Stimulated activated naive CD4-positive, alpha-beta T cell treated with Interleukin-2 at 50 U/mL for 16 hours (primary cell): ENCODE measurements at regions not wholly inside any gene's neighbourhood (a gene's known extent, or its start where the extent isn't known, plus 50 kb on each side); places are given as distances from the start of the nearest gene placed in this dataset.

Experiments used
- DNase-seq: peaks from one replicate; lab custom pipeline; 2025; lab: John Stamatoyannopoulos, UW

DNA sequence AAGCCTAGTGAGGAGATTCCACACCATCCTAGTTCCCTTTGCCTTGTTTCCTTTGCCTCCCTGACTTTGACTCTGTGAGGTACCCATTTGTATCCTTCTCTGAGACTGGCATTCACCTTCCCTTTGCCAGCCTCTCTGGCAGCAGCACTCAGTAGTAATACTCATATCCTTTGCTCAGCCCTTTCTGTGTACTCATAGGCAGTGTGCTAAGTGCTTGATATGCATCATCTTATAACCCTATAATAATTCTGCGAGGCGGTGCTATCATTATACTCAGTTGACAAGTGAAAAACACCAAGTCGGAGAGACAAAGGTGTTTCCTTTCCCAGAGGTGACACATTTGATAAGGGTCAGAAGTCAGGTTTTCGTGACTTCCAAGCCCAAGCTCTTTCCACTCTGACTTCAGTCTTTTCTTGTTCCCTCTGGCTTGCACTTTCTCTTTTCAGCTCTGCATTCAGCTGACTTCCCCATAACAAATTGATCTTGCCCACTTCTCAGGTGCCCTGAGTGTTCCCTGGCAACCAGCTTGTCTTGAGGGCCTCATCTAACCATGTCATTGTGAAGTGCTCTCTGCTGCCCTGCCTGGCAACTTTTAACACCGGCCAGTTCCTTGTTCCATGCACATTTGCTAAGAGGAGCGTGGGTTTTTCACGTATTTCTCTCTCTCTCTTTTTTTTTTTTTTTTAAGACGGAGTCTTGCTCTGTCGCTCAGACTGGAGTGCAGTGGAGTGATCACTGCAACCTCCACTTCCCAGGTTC is 94.5 kb upstream of the UPP2 start:
- DNase-seq: no peak

DNA sequence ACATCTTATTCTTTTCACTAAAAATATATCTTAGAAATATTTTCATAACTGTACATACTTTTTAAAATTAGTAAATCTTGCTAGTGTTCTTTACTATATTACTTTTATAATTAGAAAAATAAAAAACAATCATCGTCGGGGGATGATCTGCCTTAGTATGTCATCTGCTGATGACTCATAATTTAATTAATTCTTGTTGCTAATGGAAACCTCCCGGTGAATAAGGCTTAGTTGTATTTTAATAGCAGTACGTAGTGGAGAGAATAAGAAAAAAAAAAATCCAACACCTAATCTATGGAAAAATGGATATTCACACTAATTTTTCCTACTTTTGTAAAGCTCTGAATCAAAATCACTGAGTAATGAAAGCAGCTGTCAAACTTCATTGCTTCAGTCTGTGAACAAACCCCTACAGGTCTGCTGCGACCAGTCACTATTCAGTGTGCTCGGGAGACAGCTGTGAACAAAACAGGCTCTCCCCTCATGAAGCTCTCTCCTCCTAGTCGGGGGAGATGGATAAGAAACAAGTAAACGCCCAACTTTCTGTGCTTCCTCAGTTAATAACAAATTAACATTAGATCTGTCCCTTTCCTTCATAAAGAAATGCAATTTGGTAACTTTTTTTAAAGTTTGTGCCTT is 97.4 kb upstream of the UPP2 start:
- no peak for DNase-seq

DNA sequence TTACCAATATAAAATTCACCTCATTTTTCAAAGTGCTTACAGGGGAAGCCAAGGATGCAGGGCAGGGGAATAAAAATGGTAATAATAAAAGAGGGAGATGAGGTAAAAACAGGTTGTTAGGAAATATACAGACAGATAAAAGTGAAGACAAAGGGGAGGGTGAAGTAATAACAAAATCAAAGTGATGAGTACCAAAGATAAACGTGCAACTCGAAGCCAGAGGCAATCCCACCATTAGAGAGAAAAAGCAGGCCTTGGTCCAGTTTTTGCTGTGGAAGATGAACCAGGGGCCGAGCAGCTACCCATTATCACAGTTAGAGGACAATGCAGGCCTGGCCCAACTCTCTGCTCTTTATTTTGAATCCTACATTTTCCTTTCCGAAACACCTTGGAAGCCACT is 99.6 kb upstream of the UPP2 start:
- DNase-seq: no peak

DNA sequence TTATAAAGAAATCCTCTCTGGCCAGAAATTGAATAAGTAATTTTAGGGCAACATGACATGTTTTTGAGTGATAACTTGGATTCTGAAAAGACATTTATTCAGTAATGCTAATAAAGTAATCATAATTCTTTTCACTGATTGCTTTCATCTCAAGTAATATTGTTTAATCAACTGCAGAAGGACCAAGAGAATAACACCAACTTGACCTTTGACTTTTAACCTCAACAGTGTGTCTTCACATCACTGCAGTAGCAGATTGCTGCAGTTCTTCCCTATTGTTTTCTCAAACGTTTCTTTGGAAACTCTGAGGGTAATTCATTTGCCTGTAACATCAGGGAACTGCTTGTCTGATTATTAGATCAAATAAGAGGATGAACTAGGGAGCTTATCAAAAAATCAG is 104.9 kb upstream of the UPP2 start:
- DNase-seq: no peak

DNA sequence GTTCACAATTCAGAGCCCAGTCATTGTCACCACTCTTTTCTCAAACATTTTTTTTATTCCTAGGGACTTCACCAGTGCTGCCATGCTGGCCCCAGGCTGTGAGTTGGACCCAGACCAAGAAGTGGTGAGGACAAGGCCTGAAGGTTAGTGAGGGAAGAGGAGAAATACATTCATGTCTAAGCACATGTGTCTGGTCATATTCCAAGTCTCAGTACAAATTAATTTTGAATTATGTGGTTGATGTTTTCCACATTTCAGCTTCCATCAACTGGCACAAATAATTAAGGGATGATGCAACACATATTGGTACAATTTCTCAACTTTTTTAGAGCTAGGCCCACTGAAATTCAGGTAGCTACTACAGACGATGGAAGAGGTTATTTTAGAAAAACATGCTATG is 106.6 kb upstream of the UPP2 start:
- DNase-seq: no peak

DNA sequence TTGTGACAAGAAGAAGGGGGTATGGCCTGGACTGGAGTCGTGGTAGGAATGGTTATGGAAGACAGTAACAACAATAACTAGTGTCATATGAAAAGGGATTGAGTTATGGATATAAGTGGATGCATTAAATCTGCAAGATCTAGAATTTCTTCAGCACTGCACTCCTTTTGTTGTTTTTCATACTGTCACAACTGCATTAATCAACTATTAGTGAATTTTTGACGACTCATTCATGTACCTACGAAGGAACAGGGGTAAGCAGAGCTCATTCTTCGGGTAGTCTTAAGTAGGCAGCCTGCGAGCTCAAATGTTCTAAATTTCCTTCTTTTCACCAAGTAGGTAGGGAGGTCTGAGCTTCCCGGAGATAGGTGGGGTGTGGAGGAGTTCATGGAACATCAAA is 109.7 kb upstream of the UPP2 start:
- no peak for DNase-seq

DNA sequence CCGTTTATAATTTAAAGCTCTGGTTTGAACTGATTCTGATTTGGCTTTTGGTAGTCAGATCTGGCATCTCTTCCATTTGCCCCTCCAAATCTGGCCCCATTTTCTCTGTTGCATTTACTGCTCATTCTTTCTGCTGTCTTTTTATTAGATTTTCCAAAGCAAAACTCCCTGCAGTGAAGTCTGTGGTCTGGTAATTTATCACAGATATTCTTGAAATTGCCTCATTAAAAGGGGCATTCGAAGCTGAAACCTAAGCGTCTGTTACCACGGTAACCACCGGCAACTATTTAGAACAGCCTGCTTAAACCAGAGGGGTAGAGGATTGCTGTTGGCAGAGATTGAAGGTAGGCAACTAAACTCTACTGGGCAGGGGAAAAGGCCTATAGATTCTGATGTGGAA is 111.5 kb upstream of the UPP2 start:
- no peak for DNase-seq

DNA sequence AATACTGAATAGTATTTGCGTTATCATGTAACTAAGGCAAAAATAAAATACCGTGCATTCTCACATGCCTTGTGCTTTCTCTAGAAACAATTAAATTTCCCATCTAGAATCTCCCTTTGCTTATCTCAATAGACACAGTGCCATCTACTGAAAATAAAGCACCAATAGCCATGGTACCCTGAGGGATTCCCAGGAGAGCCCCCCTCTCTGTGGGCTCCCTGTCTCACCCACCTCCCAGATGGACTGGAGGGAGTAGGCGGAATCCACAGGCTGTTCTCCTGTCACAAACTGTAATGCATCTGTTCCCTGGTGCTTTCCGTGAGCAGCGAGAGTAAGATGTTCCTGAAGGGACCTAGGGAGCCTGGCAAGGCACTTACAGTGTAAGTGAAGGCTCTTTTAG is 112.4 kb upstream of the UPP2 start:
- no peak for DNase-seq

DNA sequence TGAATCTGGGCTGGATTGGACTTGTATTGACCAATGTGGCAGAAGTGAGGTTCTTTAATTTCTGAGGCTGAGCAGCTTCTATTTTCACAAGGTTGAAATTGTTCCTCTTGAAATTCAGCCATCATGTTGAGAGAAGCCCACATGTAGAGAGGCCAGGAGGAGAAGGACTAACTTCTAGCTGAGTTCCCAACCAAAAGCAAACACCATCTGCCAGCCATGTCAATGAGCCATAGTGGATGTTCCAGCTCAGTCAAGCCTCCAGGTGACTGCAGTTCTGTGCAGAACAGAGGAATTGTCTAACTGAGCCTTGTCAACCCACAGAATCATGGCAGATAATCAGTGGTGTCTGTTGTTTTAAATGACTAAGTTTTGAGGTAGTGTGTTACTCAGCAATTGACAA is 110.6 kb upstream of the ACVR1 start:
- no peak for DNase-seq

DNA sequence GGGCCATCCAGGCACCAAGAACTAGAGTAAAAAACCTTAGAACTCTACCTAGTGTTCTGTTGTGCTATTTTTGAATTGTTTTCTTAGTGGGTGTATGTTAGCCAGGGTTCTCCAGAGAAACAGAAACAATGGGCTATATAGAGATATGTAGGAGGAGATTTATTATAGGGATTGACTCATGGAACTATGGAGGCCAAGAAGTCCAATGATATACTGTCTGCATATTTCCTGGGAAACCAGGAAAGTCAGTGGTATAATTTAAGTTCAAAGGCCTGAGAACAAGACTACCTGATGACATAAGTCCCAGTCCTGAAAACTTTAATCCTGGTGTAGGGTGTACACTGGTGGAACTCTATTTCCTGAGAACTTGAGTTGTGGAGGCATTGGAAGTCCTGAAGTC is 108.7 kb upstream of the ACVR1 start:
- no peak for DNase-seq

DNA sequence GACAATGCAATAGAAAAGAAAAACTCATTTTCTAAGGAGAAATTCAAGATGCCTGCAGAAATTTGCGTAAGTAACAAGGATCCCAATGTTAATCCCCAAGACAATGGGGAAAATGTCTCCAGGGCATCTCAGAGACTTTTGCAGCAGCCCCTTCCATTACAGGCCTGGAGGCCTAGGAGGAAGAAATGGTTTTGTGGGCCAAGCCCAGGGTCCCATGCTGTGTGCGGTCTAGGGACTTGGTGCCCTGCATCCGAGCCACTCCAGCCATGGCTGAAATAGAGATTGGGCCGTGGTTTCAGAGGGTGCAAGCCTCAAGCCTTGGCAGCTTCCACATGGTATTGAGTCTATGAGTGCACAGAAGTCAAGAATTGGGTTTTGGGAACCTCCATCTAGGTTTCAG is 103.9 kb upstream of the ACVR1 start:
- no peak for DNase-seq

DNA sequence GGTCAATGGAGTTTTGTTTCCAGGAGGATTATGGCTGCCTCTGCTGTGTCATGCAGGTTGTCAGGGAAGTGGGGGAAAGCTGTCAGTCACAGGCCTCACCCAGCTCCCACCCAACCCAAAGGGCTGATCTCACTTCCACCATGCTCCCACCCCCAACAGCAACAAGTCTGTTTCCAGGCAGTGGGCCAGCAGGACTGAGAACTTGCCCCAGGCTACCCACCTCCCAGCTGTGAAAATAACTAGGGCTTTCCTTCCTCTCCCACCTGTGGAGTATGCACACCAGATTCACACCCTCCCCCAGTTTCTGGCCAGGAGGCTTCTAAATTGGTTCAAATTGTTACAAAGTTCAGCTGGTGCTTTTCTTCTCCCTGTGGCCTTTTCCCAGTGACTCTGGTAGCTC is 95.6 kb upstream of the ACVR1 start:
- no peak for DNase-seq

DNA sequence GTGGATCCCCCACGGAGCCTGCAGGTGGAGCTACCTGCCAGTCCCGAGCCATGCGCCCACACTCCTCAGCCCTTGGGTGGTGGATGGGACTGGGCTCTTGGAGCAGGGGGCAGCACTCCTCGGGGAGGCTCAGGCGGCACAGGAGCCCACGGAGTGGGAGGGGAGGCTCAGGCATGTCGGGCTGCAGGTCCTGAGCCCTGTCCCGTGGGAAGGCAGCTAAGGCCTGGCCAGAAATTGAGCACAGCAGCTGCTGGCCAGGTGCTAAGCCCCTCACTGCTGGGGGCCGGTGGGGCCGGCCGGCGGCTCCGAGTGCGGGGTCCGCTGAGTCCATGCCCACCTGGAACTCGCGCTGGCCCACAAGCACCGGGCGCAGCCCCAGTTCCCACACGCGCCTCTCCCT is 91.7 kb upstream of the ACVR1 start:
- no peak for DNase-seq

DNA sequence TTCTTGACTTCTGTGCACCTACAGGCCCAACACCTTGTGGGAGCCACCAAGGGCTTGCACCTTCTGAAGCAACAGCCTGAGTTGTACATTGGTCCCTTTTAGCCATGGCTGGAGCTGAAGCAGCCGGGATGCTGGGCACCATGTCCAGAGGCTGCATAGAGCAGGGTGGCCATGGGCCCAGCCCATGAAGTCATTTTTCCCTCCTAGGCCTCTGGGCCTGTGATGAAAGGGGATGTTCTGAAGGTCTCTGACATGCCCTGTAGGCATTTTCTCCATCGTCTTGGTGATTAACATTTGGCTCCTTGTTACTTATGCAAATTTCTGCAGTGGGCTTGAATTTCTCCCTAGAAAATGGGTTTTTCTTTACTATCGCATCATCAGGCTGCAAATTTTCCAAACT is 83.1 kb upstream of the ACVR1 start:
- no peak for DNase-seq

DNA sequence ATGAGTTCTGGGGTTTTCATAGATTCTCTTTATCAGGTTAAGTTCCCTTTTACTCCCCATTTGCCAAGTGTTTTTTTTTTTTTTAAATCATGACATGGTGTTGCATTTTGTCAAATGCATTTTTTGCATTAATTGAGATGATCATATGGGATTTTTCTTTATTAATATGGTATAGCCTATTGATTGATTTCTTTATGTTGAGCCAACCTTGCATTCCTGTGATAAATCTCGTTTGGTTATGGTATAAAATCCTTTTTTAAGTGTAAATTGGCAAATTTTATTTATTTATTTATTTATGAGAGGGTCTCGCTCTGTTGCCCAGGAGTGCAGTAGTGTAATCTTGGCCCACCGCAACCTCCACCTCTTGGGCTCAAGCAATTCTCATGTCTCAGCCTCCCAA is 81.5 kb upstream of the ACVR1 start:
- no peak for DNase-seq

DNA sequence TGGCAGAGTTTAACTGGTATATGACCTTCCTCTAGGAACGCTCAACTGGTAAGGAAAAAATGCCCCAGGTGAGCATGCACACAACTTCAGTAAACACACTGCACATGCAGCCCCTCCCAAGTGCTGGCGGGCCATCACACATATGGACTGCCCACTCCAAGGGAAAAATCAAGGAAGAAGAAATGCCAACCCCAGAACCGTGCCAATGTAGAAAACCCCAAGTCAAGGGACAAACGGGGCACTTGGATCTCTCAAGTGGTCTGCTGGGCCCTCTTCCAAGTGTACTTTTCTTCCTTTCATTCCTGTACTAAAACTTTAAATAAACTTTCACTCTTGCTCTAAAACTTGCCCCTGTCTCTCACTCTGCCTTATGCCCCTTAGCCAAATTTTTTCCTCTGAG is 76.4 kb upstream of the ACVR1 start:
- DNase-seq: no peak

DNA sequence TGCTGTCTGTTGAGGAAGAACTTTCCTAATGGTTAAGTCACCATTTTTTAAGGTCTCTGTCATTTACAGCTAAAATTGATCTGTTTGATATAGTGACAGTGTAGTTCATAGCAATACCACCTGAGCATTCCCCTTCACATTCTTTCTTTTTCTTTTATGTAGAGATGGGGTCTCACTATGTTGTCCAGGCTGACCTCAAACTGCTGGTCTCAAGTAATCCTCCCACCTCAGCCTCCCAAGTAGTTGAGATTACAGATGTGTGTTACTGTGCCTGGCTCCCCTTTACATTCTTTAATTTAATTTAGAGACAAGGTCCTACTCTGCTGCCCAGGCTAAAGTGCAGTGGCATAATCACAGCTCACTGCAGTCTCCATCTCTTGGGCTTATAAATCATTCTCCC is 72.7 kb upstream of the ACVR1 start:
- no peak for DNase-seq

DNA sequence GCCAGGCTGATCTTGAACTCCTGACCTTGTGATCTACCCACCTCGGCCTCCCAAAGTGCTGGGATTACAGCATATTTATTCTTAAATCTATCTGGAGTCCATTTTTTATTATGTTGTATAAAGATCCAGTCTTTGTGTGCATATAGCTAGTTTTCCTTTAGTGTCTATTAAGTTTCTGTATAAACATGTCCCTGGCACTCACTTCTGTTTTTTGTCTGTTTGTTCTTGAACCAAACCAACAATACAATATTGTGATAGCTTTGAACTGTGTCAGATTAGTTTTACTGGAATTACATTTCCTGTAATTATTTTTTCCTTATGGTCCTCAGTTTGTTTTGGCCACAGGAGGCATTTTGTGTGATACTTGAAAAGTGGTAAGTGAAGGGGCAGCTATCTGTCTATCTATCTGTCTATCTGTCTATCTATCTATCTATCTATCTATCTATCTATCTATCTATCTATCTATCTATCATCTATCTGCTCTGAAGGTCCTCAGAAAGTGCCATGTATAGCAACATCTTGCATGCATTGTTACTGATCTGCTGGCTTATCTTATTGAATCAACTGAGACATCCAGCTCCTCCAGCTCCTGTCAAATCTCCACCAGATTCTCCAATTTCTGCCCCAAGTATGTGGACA is 70.9 kb upstream of the ACVR1 start:
- DNase-seq: no peak

DNA sequence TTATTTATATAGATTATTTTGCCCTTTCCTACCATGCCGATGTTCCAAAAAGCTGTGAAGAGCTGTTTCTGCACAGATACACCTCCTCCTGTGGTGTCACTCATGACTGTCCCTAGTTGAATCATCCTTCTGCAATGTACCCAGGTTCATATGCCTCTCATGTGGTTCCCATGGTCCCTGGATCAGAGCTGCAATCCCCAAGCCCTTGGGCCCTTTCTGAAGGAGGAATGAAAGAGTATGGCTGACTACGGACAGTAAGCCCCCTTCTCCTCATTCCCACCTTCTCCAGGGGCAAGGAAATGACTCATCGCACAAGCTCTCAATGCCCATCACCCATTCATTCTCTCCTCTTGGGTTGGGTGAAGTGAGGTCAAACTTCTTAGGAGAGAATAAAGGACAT is 63.9 kb upstream of the ACVR1 start:
- DNase-seq: no peak

DNA sequence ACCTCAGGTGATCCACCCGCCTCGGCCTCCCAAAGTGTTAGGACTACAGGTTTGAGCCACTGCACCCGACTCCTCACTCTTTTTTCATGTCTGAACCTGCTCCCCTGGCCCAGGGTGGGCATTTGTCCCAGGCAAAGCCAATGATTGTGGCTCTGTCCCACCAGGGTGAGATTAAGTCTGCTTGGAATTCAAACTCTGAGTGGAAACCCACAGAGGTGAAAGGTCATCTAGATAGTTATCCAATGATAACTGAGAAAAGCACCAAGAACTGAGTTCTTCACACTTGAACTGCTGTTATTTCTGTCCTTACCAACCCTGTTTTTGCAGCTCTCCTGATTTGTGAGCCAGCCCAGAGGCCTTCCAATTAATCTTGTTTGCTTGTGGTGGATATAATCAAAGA is 62.4 kb upstream of the ACVR1 start:
- no peak for DNase-seq

DNA sequence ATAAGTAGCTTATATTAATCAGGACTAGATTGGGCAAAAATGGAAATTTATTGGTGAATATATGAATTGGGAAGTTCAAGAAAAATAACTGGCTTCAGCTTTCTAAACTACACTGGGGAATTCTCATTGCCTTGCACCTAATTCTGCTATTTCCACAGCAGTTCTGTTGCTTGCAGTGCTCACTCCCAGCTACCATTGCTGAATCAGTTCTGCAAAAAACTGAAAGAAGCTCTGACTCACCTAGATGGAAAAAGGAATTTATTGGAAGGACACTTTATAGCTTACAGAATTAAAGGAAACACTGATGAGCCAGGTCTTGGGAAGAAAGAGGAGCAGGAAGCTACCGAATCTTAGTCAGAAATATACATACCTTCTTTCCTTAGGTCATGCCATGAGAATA is 60.3 kb upstream of the ACVR1 start:
- DNase-seq: no peak

DNA sequence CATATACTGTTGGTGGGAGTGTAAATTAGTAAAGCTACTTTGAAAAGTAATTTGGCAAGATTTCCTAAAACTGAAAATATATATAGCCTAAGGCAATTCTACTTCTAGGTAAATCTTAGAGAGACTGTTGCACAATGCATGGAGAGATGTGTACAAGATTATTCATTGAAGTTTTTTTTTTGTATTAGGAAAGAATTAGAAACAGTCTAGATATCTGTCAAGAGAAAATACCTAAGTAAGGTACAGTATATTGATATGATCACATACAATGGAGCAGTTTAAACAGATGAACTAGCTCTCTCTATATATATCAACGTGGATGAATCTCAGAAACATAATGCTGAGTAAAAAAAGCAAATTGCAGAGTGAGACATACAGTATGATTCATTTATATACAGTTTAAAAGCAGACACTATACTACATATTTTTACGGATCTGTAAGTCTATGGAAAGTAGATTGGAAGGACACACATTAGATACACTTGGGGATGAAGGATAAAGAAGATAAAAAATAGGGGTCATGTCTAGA is 59.3 kb upstream of the ACVR1 start:
- DNase-seq: no peak

DNA sequence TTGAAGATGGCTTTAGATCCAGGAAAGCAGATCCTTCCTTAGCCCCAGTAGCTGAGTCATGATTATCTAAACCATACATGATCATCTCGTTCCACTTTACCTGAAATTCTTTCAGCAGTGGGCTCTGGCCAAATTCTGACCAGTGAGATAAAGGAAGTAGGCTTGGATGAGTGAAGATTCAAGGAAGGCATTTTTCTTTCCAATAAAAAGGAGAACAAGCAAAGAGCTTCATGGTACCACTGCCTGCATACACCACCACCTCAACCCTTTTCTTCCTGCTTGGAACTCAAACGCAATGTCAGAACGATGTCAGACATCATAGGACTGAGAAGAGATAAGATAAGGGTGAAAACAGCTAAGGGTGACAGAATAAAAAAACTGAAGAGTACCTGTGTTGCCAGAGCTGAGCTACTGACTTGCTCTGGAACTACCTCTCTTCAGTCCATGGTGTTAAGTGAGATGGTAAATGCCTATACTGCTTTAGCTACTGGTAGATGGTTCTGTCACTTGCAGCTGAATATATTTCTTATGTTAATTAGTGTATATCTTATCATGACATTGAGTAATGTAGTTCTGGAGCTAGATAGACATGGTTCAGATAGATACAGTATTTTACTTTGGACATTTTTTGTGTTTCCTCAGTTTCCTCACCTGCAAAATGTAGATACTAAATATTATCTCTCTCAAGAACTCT is 58.7 kb upstream of the ACVR1 start:
- no peak for DNase-seq
